Fibroblast of skin of scalp (primary cell): ENCODE measurements at regions not wholly inside any gene's neighbourhood (a gene's known extent, or its start where the extent isn't known, plus 50 kb on each side); places are given as distances from the start of the nearest gene placed in this dataset.

Source experiments
- DNase-seq: peaks from one replicate; pipeline ENCODE4 v3.0.0-alpha.2; 2013

DNA sequence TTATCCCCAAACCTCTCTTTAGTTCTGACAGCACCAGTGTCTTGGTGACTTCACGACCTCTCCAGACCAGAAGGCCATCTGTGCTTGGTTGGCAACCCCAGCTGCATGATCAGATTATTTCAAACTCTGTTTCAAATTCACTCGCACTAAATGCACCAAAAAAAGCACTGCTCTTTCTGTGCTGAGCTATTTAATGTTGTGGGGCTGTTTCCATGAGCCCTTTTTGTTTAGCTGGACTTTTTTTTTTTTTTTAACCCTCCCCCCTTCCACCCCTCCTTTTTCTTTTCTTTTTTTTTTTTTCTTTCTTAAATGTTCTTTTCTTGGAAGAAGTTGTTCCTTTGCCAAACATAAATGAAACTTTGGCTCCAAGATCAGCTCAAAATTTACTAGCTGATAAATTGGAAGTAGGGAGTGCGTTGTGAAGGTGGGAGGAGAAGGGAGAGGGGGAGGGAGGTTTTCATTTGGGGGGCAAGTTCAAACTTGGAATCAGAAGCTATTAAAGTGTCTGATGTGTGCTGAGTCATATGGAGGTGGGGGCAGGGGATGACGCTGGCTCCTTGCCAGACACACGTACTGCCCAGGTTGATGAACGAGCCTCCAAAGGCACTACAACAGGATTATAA lies 543.0 kb upstream of the TNP1 start:
- no peak for DNase-seq

DNA sequence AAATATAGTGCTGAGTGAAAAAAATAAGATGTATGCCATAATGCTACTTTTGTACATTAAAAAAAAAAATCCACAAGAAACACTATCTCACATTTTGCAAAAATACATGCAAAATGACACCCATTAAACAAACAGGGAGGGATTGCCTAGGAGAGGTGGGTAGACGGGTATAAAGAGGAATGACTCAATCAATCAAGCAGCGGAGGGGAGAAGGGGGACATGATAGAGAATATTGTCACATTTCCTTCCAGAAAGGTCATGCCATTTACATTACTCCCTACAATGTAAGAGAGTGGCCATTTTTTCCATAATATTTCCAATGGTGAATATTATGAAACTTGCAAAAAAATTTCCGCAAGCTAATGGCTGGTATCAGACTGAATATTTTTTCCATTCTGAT lies 542.3 kb upstream of the TNP1 start:
- DNase-seq = no peak

DNA sequence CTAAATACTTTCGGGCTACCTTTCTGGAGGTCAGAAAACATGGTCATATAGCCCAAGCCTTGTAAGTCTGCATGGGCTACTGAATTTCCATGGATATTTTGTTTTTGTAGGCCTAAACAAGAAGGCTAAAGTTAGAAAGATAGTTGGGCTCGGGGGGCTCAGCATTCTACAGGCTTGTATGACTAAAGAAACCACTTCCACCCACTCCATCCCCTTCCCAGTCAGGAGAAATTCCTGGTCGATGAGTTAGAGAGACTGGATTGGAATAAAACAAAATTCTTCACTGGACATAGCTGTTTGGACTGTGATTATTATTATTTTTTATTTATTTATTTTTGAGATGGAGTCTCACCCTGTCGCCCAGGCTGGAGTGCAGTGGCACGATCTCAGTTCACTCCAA lies 539.4 kb upstream of the TNP1 start:
- peak; percentile 72 for DNase-seq

DNA sequence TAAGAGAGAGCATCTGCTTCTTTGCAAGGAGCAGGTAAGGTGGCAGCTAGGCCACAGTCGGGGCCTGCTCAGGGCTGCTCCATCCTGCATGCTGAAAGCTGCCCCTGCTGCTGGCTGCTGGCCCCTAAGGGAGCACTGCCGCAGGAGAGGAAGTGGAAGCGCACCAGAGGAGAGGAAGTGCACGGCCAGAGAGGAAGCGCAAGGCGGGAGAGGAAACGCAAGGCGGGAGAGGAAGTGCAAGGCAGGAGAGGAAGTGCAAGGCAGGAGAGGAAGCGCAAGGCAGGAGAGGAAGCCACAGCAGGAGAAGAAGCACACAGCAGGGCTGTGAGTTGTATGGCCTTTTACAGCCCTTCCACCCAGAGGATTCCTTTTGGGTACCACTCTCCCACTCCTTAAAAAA lies 539.0 kb upstream of the TNP1 start:
- DNase-seq = no peak

DNA sequence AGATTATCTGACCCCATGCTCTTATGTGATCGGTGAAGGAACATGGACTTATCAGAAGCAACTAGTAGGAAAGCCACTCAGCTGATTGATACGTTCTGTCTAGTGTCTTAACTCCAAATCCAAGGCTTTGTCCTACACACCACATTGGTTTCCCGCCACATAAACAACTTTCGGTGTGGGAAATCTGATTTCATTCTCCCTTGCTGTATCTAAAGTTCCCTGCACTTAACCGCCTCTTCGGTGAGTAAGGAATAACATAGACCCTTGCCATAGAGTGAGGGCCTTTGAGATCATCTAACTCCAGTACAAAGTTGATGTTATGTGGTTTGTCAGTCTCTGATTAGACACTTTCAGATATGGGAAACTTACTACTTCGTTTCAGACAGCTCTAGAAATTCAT lies 538.2 kb upstream of the TNP1 start:
- DNase-seq = no peak

DNA sequence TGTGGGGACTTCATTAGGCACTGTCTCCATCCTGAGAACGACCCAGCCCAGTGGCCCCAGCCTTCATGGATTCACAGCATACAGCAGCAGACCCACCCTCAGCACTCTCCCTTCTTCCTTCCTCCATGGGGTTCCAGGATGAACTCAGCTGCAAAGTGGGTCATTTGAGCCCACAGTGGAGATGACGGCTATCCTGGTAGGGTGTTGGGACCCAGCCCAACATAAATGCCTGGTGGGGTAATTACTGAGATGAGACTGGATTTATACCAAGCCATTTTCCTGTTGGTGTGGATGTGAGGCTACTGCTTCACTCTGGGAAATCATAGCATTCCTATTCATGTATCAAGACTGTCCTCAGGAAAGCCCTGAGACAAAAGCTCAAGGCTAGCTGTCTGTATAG lies 536.7 kb upstream of the TNP1 start:
- DNase-seq = no peak

DNA sequence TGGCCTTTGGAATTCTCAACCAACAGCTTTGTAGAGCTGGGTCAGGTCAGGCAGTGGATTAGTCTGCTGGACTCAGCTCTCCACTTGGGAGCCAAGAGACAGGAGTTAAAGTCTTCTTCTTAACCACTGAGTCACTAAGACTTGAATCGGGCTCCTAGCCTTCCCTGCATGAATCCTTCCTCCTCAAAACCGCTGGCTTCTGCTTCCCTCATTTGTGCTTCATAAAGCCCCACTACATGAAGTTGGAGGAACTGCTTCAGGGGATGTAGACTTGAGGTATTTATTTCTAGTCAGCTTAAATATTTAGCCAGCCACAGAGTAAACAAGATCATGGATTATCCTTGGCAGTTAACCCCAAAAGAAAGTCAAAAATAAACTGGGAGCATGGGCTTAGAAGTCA lies 536.3 kb upstream of the TNP1 start:
- peak; percentile 49 for DNase-seq

DNA sequence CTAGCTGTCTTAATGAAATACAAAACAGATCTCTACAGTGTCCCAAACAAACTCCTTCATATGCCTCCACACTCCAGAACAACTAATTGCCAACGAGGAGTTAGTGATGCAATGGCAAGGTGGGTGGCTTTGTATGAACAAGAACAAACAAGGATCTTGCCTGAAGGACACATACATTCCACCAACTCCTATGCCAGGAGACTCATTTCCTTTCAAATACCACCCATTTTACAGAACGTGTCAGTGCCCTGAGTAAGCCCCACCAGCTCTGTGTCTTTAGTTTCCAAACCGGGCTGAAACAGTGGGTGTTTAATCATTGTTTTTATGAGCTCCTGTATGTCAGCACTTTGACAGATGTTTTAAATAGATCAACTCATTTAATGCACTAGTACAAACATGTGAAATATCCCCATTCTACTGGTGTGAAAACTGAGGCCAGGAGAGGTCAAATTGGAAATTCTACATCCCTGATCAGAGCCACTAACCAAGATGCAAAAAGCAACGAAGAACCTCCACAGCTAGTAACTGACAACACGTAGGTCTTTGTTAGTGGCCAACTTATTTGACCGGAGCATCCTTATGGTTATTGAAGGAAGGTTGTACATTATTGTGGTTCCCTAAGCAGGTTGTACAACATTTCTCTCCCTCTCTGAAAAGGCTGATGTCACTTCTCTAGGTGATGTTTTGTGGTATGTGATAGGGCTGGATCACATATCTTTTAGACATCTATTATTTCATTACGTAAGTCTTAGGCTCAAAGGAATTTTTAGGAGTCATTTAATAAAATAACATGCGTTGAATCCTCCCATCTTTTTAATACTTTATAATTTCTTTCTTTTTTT lies 534.9 kb upstream of the TNP1 start:
- peak; percentile 45 for DNase-seq

DNA sequence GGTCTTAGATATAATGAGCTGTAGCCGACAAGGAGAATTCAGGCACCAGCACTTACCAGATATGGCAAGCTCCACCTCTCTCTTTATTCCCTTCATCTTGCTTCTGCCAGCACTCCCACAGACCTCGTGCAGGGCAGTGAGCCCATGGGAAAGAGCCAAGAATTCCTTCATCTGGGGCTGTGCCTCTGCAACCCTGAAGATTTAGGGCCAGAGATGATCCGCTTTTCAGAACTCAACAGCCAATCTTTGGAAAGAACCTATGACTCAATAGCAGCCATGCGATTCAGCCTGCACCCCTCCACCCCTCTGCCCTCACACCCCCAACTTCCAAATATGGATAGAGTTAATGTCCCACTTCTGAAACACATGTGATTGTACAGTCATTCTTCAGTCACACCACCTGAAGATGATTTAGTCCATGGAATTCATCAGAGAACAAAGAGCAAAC lies 533.7 kb upstream of the TNP1 start:
- peak; percentile 81 for DNase-seq

DNA sequence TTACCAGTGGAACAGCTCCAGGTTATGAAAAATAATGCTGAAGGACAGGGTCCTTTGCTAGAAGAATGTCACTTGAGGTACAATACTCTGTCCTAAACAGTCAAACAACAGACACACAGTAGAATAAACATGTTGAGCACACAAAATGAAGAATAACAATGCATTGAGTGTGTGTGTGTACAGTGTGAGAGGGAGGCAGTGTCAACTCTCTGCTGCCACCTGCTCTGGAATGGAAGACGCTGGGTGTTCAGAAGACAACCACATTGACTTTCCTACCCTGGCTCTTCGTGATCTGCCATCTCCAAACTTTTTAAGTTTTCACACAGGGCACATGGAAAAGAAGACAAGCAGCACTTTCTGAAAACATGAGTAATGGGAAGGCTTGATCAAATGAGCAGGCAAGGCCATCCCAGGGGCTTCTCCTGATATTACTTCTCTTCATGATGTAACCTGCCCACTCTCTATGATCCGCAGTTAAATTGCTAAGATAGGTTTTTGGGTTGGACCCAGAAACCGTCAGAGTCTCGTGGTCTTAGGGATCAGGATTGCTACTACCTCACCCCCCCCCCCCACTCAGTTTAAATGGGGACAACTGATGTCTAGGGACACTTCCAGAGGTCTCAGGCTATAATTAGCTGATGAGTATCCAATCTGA lies 533.2 kb upstream of the TNP1 start:
- no peak for DNase-seq

DNA sequence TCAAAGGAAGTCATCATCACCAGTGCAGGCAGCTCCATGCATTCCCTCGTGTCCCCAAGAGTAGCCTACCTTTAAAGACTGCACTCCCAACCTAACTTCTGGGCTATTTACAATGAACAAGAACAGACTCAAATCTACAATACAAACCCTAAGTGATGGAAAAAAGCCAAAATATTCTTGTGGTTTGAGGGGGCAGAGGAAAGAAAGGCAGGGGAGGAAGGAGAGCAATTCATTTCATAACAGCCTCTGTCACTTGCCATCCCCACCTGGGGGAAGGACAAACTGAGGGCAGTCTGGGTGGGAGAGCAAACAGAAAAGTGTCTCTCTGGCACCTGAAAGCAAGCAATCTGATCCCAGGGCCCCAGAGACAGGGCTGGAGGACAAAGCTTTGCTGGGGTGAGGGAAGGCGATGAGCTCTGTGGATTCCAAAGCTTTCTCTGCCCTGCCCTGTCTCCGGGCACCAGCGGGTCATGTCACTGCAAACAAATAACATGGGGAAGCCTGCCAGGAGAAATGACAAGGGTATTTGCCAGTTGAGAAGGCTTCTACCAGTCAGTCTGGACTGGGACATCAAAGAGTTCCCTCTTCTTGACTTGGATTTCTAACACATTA lies 528.0 kb upstream of the TNP1 start:
- no peak for DNase-seq

DNA sequence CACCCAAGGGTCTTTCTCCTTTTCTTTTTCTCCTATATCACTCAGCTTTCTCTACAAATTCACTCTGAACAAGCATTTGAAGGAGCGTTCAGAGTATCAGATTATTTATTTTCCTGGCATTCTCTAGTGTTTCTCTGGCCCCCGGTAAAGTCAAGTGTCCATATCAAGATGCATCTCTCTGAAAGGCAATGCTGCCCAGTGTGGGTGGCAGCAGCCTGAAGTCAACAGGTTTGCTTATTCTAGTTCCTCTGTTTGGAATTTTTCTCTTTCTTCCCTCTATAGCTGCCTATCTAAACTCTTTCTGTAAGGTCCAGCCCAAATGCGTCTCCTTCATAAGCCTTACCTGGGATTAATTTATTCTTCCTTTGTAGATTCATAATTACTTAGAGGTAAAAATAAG lies 526.2 kb upstream of the TNP1 start:
- DNase-seq = no peak

DNA sequence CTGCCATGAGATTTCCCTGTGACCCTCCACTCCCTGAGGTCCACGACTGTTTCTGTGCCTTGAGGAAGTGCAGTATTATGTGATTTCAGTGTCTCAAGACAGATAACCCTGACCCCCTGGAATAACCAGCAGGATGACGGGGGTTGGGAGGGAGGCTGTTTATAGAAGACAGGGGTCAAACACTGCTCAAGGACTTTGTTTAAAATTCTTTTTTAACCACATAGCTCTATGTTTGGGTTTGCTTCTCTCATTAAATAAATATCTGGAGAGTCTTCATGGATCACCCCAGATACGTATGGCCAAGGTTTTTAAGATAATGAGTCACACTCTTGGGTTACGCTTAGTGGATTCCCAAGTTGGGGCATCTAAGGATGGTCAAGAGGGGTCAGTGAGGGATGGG lies 523.8 kb upstream of the TNP1 start:
- DNase-seq = peak; percentile 24

DNA sequence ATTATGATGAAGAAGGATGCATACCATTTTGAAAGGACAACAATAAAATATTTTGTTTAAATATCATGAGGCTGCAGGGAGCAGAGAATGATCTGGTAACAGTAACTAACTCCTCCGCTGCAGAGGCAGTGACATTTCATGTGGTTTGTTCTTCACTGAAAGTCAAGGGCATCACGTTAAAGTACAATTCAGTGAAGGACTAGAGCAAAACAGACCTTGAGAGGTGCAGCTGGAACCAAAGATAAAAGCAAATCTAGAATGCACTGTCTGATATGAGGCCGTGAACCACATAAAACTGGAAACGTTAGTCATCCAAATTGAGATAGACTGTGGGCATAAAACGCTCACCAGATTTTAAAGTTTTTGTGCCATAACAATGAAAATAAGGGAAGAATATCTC lies 522.9 kb upstream of the TNP1 start:
- DNase-seq = no peak

DNA sequence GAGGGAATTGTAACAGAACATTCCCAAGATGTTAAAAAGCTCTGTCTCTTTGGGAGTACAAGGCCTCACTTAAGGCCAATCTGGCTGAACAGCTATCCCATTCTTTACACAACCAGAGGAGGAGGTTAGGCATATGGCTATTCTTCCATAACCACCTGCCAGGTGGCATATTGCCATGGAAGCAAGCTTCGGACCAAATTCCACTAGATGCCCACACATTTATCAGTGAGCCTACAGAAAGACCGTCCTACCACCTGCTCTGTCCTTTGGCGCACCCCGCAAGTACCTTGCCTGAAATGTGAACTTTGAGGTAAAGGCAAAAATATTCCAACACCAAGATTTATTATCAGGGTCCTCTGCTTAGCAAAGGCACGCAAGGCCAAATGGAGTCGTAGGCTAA lies 519.9 kb upstream of the TNP1 start:
- no peak for DNase-seq

DNA sequence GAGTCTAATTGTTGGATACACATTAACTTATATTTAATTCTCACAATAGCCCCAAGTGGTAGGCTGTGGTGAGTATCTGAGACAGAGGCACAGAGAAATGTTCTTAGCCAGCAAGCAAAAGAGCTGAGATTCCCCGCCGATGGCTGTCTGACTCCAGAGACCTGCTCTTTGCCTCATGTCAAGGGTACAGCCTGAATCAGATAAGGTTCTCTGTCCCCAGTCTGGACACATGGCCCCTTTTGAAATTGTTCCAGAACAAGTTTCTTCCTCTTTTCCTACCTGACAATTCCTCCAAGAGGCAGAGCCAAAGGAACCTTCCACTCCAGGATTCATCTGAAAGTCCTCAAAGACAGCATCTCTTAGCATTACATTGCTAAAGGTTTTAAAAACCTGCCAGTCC lies 512.9 kb upstream of the TNP1 start:
- no peak for DNase-seq

DNA sequence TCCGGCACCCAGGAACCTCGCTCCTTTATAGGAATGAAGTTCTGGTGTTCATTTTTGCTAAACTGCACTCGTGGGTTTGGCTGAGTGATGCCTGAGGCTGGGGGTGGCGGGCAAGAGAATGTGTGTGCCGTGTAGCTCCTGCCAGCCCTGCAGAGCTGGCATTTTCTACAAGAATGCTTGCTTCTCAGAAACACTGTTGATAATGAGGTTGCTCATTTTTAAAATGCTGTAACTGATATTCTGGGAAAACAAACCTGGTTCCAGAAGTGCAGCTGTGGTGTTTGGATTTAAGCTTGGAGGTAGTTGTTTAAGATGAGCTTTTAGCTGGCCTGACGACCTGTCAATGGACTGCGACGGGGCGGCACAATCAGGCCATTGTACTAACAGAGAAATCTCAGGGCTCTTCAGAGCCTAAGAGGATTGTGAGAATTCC lies 511.9 kb upstream of the TNP1 start:
- DNase-seq = peak; percentile 22

DNA sequence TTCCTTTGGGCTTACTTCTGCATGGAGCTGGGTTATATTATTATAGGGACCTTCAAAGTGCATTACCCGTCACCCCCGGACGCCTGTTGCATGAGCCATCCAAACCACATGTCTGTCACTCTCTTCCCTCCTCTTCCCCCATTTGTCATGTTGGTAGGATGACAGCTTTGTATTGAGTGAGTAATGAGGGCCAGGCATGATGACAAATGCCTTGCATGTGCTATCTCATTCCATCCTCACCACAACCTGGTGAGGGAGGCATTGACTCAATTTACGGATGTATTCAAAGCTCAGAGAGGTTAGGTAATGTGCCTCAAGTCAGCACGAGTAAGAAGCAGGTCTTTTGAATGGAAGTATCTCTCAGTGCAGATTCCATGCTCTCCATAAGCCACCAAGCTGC lies 510.5 kb upstream of the TNP1 start:
- peak; percentile 93 for DNase-seq

DNA sequence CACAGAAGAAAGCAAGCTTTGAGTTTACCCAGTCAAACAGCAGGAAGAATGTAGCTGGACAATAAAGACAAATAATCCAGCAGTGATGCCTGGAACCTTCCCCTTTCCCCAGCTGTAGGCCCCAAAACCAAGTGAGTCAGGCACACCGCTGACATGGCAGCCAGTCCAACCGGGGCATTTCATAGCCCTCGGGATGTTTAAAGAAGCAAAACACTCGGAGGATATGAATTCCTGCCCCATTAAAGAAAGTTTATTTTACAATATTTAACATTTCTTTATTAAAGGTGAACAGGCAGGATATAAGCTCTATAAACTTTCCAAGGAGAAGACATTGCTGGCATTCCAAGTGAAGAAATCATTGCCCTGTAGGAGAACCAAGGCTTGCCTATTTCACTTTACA lies 507.6 kb upstream of the TNP1 start:
- DNase-seq = peak; percentile 65

DNA sequence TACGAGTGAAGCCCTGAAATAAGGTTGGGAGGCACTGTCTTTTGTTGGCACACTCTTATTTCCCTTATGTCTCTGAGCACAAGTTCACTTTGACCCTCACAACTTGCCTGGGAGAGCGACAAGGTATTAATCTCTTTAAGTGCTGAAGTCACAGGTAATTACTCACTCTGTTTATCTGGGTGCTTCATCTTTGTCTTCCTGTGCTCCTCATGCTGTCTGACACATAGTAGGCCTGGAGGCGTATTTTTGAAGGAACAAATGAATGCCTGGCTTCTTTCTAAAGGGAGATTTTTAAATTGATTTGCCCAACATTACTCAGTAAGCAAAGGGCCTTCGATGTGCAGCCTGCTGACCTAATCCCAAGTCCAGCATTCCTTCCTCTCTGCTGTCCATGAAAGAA lies 507.1 kb upstream of the TNP1 start:
- no peak for DNase-seq

DNA sequence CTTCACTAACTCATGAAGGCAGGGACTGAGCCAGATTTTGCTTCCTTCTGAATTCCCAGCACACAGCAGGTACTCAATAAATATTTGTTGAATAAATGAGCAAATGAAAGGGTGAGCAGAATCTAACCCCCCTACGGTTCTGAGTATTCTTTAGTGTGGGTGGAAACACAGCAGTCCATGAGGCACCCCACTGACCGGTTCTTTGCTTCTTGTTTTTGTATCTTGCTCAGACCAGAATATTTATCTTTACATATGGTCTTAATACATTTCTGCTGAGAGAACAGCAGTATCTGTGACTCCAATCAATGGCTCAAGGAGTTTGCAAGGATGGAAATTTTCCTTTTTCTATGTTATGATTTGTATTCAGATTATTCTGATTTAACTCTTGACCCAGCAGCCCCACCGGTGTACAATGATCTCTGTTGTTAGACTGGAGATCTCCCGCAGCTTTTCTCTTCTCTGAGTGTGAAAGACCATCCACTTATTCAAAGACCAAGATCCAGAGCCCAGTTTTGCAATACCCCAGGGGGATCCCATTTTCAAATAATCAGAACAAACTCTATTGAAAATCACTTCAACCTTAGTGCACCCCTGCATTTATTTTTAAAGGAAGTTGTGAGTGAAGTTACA lies 506.5 kb upstream of the TNP1 start:
- peak; percentile 73 for DNase-seq

DNA sequence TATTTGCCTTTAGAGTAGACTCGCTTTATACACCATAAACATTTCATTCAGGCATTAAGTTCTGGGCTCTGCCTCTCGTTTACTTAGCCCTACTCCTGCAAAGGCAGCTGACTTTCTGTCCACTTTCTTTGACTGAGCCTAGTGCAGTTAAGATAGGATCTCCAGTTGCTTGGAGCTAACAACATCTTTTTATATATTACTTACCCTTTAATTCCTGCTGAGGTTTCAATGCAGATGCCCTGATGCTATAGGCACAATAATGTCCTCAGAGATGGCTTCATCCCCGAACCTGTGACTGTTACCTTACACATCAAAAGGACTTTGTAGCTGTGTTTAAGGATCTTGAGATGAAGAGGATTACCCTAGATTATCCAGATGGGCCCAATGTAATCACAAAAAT lies 505.8 kb upstream of the TNP1 start:
- no peak for DNase-seq

DNA sequence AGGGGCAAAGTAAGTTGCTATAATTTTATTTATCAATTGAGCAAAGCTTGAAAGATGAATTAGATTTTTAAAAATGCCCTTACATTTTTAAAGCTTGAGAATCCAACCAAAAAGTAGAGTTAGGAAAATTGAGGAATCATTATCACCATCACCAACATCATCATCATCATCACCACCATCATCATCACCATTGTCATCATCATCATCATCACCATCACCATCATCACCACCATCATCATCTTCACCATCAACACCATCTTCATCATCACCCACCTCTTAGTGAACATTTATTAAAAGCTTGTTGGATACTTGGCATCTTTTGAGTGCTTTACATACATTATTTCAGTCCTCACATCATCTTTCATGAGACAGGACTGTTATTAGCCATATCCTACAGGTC lies 504.4 kb upstream of the TNP1 start:
- DNase-seq = no peak
